Choroid plexus epithelial cell (primary cell): ENCODE measurements at regions not wholly inside any gene's neighbourhood (a gene's known extent, or its start where the extent isn't known, plus 50 kb on each side); places are given as distances from the start of the nearest gene placed in this dataset.
"Not testable (repeated sequence)": the region's sequence is repeated elsewhere in the genome, so short reads cannot be mapped to it uniquely, and the experiment has no call there.

Source experiments
- DNase-seq: peaks from one replicate; pipeline ENCODE4 v3.0.0-alpha.2; 2010; ENCODE audit warnings: low read depth
- H3K4me3 ChIP-seq: 2 replicates; pipeline ENCODE4 v1.5.1; 2011; ENCODE audit warnings: low read depth, mild to moderate bottlenecking, control low read depth, low read length, moderate library complexity
- CTCF ChIP-seq: conservative IDR thresholded peaks from 2 replicates; pipeline ENCODE4 v1.5.1; 2011; ENCODE audit warnings: low read depth, mild to moderate bottlenecking, control low read depth, inconsistent platforms, low read length, moderate library complexity

- no peak for TF ChIP-seq CTCF
- DNase-seq: no peak
These were observed 299.9 kb downstream of the PPP4R3C start for GRCh38 chrX:27163236-27163635.

GRCh38 chrX:27162496-27162895 lies 300.6 kb downstream of the PPP4R3C start:
- no peak for TF ChIP-seq CTCF
- no peak overlapping the region for H3K4me3 ChIP-seq
- no peak for DNase-seq

More at GRCh38 chrX:27163236-27163635, 299.9 kb downstream of the PPP4R3C start:
- no peak overlapping the region for H3K4me3 ChIP-seq

- DNase-seq, H3K4me3 ChIP-seq: not testable (repeated sequence)
These were observed 306.2 kb downstream of the PPP4R3C start for GRCh38 chrX:27156921-27157320.

GRCh38 chrX:27136325-27136724 lies 326.8 kb downstream of the PPP4R3C start:
- DNase-seq: no peak
- no peak for TF ChIP-seq CTCF
- H3K4me3 ChIP-seq: no peak overlapping the region

- DNase-seq: peak; percentile 10
- no peak for TF ChIP-seq CTCF
- no peak overlapping the region for H3K4me3 ChIP-seq
These were observed 330.3 kb downstream of the PPP4R3C start for GRCh38 chrX:27132862-27133261.

GRCh38 chrX:27087176-27087575 lies 376.0 kb downstream of the PPP4R3C start:
- not testable (repeated sequence) for DNase-seq, H3K4me3 ChIP-seq

- H3K4me3 ChIP-seq: no peak overlapping the region
- TF ChIP-seq CTCF: no peak
- DNase-seq: no peak
These were observed 376.9 kb downstream of the PPP4R3C start for GRCh38 chrX:27086237-27086636.

- no peak for TF ChIP-seq CTCF
- no peak for DNase-seq
- no peak overlapping the region for H3K4me3 ChIP-seq
These were observed 377.8 kb downstream of the PPP4R3C start for GRCh38 chrX:27085346-27085745.
